PC-3 (cell line): ENCODE measurements at regions not wholly inside any gene's neighbourhood (a gene's known extent, or its start where the extent isn't known, plus 50 kb on each side); places are given as distances from the start of the nearest gene placed in this dataset.

Experiments
- ATAC-seq: fragments of 200-7000 bp; cut with Tn5 transposase; 2 replicates; pipeline ENCODE4 v1.9.1; 2020; ENCODE audit warnings: mild to moderate bottlenecking, moderate library complexity
- BruUV-seq: library from RNA; stranded (reverse); fragments of 400-500 nt; replicated peaks from 2 replicates; lab custom pipeline; 2021; lab: Mats Ljungman, UMichigan
- CTCF ChIA-PET: fragments of 300-600 bp; sonication (Branson Sonifier 250); formaldehyde crosslinking; loops from one replicate; lab custom pipeline; 2022; ENCODE audit warnings: antibody characterized with exemption; lab: Charles Lee
- POLR2A ChIA-PET: fragments of 300-600 bp; sonication (Branson Sonifier 250); formaldehyde crosslinking; loops from one replicate; lab custom pipeline; 2022; ENCODE audit warnings: antibody characterized with exemption; ENCODE audit not compliant: unreplicated experiment; lab: Charles Lee
- DNase-seq: peaks from one replicate; pipeline ENCODE4 v3.0.0-alpha.2; 2015
- H2AFZ ChIP-seq: fragments of 300-600 bp; sonication (generic); 2 replicates; pipeline ENCODE4 v1.6.0; 2016; ENCODE audit warnings: antibody characterized with exemption, low read length
- H3F3A ChIP-seq: fragments of 300-600 bp; sonication (generic); one replicate; pipeline ENCODE4 v1.6.0; 2017; ENCODE audit warnings: antibody characterized with exemption, low read length, control low read depth, mild to moderate bottlenecking; ENCODE audit not compliant: unreplicated experiment
- H3K27ac ChIP-seq: fragments of 300-600 bp; sonication (generic); 2 replicates; pipeline ENCODE4 v1.5.1; 2016; ENCODE audit warnings: mild to moderate bottlenecking, low read length
- H3K27me3 ChIP-seq: fragments of 300-600 bp; sonication (generic); 2 replicates; pipeline ENCODE4 v1.6.1; 2016; ENCODE audit warnings: low read length, mixed read lengths
- H3K36me3 ChIP-seq: fragments of 300-600 bp; sonication (generic); 2 replicates; pipeline ENCODE4 v1.6.1; 2016; ENCODE audit warnings: low read depth, mixed run types, low read length, mixed read lengths
- H3K4me1 ChIP-seq: fragments of 300-600 bp; sonication (generic); 2 replicates; pipeline ENCODE4 v1.5.1; 2016; ENCODE audit warnings: low read length; ENCODE audit not compliant: insufficient read depth
- H3K4me2 ChIP-seq: fragments of 300-600 bp; sonication (generic); 2 replicates; pipeline ENCODE4 v1.6.0; 2016; ENCODE audit warnings: low read length
- H3K4me3 ChIP-seq: fragments of 300-600 bp; sonication (generic); 2 replicates; pipeline ENCODE4 v1.5.1; 2016; ENCODE audit warnings: mild to moderate bottlenecking, low read length, mixed read lengths
- H3K79me2 ChIP-seq: fragments of 300-600 bp; sonication (generic); 2 replicates; pipeline ENCODE4 v1.6.1; 2017; ENCODE audit warnings: low read length, mixed read lengths
- H3K9ac ChIP-seq: fragments of 300-600 bp; sonication (generic); 2 replicates; pipeline ENCODE4 v1.6.0; 2016; ENCODE audit warnings: mild to moderate bottlenecking, low read length
- H3K9me2 ChIP-seq: fragments of 300-600 bp; sonication (generic); replicated peaks from 2 replicates; pipeline ENCODE4 v1.6.1; 2016; ENCODE audit warnings: mixed run types, low read length, mixed read lengths
- H3K9me3 ChIP-seq: fragments of 300-600 bp; sonication (generic); 2 replicates; pipeline ENCODE4 v1.6.1; 2016; ENCODE audit warnings: low read length, mixed read lengths
- H4K20me1 ChIP-seq: fragments of 300-600 bp; sonication (generic); 2 replicates; pipeline ENCODE4 v1.6.1; 2016; ENCODE audit warnings: low read length, mixed read lengths
- CTCF ChIP-seq: fragments of 300-600 bp; sonication (generic); conservative IDR thresholded peaks from 2 replicates; pipeline ENCODE4 v1.5.1; 2017; ENCODE audit warnings: antibody characterized with exemption, low read depth, mild to moderate bottlenecking, low read length
- EZH2 ChIP-seq: fragments of 300-600 bp; sonication (generic); IDR thresholded peaks from one replicate; pipeline ENCODE4 v1.6.1; 2017; ENCODE audit warnings: antibody characterized with exemption, mild to moderate bottlenecking, low read length; ENCODE audit not compliant: unreplicated experiment
- EZH2phosphoT487 ChIP-seq: fragments of 300-600 bp; sonication (generic); IDR thresholded peaks from 2 replicates; pipeline ENCODE4 v1.6.1; 2018; ENCODE audit warnings: mild to moderate bottlenecking, antibody characterized with exemption, low read length, borderline replicate concordance
- intact Hi-C: fragments of 100-400 bp; cut with micrococcal nuclease; formaldehyde crosslinking; loops from 2 replicates; pipeline ENCODE4 v1.9.0; 2023

DNA sequence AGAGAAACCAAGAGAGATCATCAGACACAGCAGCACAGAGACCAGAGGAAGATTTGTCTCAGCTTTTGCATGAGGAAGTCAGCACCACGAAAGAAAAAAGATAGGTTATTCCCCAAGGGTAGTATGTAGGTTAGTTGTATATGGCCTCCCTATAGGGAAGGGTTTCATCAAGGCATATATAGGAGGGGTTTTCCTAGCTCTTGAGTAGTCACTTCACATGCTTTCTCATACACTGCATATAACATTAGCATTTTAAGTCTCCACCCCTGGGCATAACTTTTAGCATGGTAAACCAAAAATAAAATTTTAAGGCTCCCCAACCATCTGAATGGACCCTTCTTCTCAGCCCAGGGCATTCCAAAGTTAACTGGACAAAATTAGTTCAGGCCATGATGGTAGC is 1571.6 kb upstream of the ACO1 start:
- no peaks in the 10 kb centered on the region for H3K79me2 ChIP-seq
- no peak overlapping the region for H3K9ac ChIP-seq
- no TSS peak for BruUV-seq
- no peak for DNase-seq
- ATAC-seq, result no peak
- H3K9me2 ChIP-seq, result no peaks in the 10 kb centered on the region
- no peaks in the 10 kb centered on the region for H3K36me3 ChIP-seq
- no peak overlapping the region for H3K4me3 ChIP-seq
- no peaks in the 10 kb centered on the region for H3K9me3 ChIP-seq
- H4K20me1 ChIP-seq, result no peaks in the 10 kb centered on the region
- H3K4me2 ChIP-seq, result no peak overlapping the region
- intact Hi-C loops, result no loop called here
- H3K4me1 ChIP-seq, result no peaks in the 10 kb centered on the region
- ChIA-PET CTCF (no interaction called here), POLR2A (no interaction called here)
- no peak overlapping the region for H2AFZ ChIP-seq
- no peaks in the 10 kb centered on the region for H3F3A ChIP-seq
- H3K27me3 ChIP-seq, result no peaks in the 10 kb centered on the region
- H3K27ac ChIP-seq, result no peak overlapping the region
- TF ChIP-seq EZH2phosphoT487, result no peak
- no peak for TF ChIP-seq EZH2
- TF ChIP-seq CTCF, result no peak

DNA sequence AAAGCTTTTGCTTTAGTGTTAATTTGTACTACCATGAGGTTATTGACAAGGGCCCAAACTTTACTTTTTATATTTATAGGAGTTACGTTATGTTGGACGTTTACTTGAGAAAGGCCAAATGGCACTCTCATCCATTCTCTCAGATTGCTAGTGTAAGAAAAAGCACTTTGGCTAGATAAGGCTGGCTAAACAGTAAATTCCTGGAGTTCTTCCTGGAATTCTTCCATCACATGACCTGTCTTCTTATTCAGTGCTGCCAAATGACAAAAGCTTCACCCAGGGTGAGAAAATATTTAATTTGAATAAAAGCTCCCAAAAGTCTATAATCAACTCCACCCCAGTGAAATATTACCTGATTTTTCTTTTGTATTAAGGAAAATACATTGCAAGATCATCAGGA is 1568.9 kb upstream of the ACO1 start:
- no peak overlapping the region for H3K27ac ChIP-seq
- no peaks in the 10 kb centered on the region for H3F3A ChIP-seq
- no peaks in the 10 kb centered on the region for H4K20me1 ChIP-seq
- no peak for ATAC-seq
- no peak overlapping the region for H3K4me3 ChIP-seq
- TF ChIP-seq CTCF (no peak), EZH2phosphoT487 (no peak)
- intact Hi-C loops, result no loop called here
- ChIA-PET CTCF (no interaction called here), POLR2A (no interaction called here)
- no peaks in the 10 kb centered on the region for H3K9me2 ChIP-seq
- BruUV-seq, result no TSS peak
- H3K79me2 ChIP-seq, result no peaks in the 10 kb centered on the region
- no peaks in the 10 kb centered on the region for H3K27me3 ChIP-seq
- H3K36me3 ChIP-seq, result no peaks in the 10 kb centered on the region
- H3K9ac ChIP-seq, result no peak overlapping the region
- H3K4me2 ChIP-seq, result no peak overlapping the region
- no peaks in the 10 kb centered on the region for H3K9me3 ChIP-seq
- no peaks in the 10 kb centered on the region for H3K4me1 ChIP-seq
- no peak for DNase-seq
- no peak overlapping the region for H2AFZ ChIP-seq

GRCh38 chr9:30845136-30845535 is 1539.3 kb upstream of the ACO1 start:
- ATAC-seq (no peak), DNase-seq (no peak)
- H3K9me3 ChIP-seq, result no peaks in the 10 kb centered on the region
- no peaks in the 10 kb centered on the region for H3K27me3 ChIP-seq
- no peak for TF ChIP-seq CTCF
- no peak for TF ChIP-seq EZH2phosphoT487
- no peak for TF ChIP-seq EZH2
- H3K79me2 ChIP-seq, result no peaks in the 10 kb centered on the region
- no peak overlapping the region for H2AFZ ChIP-seq
- H3K4me1 ChIP-seq, result no peaks in the 10 kb centered on the region
- H3K27ac ChIP-seq, result no peak overlapping the region
- H3K36me3 ChIP-seq, result no peaks in the 10 kb centered on the region
- no TSS peak for BruUV-seq
- no peak overlapping the region for H3K9ac ChIP-seq
- ChIA-PET CTCF (no interaction called here), POLR2A (no interaction called here)
- no peaks in the 10 kb centered on the region for H3K9me2 ChIP-seq
- no peak overlapping the region for H3K4me2 ChIP-seq
- H3F3A ChIP-seq, result no peaks in the 10 kb centered on the region
- intact Hi-C loops, result no loop called here
- H4K20me1 ChIP-seq, result no peaks in the 10 kb centered on the region
- H3K4me3 ChIP-seq, result no peak overlapping the region
